Endothelial cell of umbilical vein (primary cell): ENCODE measurements at regions not wholly inside any gene's neighbourhood (a gene's known extent, or its start where the extent isn't known, plus 50 kb on each side); places are given as distances from the start of the nearest gene placed in this dataset.

Experiments
- CTCF ChIP-seq, 2 donors: IDR thresholded peaks; 1 replicate in 1 of 2; 2 replicates in 1 of 2; pipeline ENCODE4 v1.5.1; 2011; ENCODE audit warnings: low read length in 2 of 2, mild to moderate bottlenecking in 2 of 2, moderate library complexity in 2 of 2, control low read depth in 1 of 2, inconsistent platforms in 1 of 2, low read depth in 1 of 2; ENCODE audit not compliant: insufficient read depth in 1 of 2; ENCODE audit errors: extremely low read depth in 1 of 2
- EZH2 ChIP-seq: IDR thresholded peaks from 2 replicates; pipeline ENCODE4 v1.6.1; 2012; ENCODE audit warnings: borderline replicate concordance, low read depth, mild to moderate bottlenecking, moderate library complexity, low read length, inconsistent platforms; ENCODE audit not compliant: severe bottlenecking
- POLR2A ChIP-seq: IDR thresholded peaks from 2 replicates; pipeline ENCODE4 v1.6.1; 2012; ENCODE audit warnings: low read depth, mild to moderate bottlenecking, control low read depth, low read length

GRCh38 chr1:191662746-191663145 lies 495.5 kb upstream of the RGS18 start:
- TF ChIP-seq CTCF (IDR thresholded peaks at IDR 0.05; ENCODE audit: extremely low read depth in 1 of 2, insufficient read depth in 1 of 2, low read depth in 1 of 2, low read length in 2 of 2), result no peak
- TF ChIP-seq POLR2A, result no peak
- TF ChIP-seq EZH2, result no peak
